HG02852 (cell line): ENCODE measurements at regions not wholly inside any gene's neighbourhood (a gene's known extent, or its start where the extent isn't known, plus 50 kb on each side); places are given as distances from the start of the nearest gene placed in this dataset.

Experiments used
- ATAC-seq: cut with Tn5 transposase; IDR thresholded peaks from one replicate; pipeline ENCODE4 v1.9.1; 2021; ENCODE audit warnings: mild to moderate bottlenecking, moderate library complexity; ENCODE audit not compliant: unreplicated experiment

DNA sequence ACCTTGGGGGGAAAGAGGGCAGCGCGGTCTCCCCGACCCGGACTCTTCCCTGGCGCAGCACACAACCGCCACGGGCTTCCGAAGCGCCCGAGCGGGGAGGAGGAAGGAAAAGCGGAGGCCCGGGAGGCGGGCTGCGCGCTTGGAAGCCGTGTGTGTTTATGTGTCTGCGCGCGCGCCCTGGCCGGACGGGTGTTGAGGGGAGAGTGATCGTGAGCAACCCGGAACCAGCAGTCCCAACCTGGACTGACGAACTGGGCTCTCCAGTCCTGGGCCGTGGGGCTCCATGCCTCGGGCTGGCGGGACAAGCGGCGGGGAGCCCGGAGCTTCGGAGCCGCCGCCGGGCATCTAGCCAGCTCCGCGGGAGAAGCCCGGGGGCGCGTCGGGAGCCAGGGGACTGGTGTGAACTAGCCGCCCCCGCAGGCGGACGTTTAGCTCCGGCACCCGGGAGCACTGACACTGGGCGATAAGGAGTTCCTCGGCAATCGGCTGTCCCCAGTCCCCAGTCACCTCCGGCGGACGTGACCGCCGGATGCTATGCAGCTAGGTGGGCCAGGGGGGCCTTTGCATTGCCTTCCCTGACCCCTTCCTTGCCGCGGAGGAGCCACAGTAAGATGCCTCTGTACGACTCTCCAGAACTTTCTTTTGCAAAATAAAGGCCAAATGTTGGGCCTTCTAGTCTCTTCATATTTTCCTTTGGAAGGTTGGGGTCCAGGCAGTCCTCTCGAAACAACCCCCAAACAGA, 74.8 kb upstream of the BCOR start:
- no peak for ATAC-seq

DNA sequence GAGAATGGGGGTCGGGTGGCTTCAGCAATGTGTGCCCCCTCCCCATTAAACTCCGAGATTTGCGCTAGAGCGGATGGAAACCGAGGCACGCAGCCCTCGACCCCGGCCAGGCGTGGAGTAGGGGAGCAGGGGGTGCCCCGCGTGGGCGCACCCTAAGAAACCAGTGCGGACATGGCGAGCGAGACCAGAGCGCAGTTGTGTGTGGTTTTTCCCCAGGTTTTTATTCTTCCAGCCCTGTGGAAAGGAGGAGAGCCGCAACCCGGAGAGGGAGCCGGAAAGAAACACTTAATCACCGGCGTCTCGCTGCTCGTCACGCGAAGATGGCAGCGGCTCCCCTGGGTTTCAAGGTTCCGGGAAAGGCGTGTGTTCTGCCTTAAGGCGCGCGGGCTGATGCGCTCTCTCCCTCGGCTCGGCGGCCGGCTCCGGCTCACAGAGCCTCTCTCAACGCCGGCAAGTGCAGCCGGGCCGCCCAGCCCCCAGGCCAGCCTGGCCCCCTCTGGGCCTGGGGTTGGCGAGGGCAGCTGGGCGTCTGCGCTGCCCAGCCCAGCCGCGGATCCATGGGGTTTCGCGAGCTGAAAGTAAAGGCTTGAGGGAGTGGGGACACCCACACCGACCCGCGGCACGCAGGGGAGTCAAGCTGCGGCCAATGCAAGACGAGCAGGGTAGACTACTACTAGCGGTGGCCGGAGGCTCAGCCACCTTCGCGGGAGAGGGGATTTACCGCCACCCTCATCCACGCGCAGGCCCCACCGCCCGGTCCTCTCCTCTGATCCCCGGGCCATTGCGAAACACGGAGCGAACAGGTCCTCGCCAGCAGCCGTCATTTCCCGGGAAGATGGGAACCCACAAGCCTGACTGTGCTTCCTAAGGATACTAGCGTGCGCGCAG, 74.0 kb upstream of the BCOR start:
- no peak for ATAC-seq

- ATAC-seq, result no peak
Measured at GRCh38 chrX:40170830-40171512, 73.2 kb upstream of the BCOR start.

DNA sequence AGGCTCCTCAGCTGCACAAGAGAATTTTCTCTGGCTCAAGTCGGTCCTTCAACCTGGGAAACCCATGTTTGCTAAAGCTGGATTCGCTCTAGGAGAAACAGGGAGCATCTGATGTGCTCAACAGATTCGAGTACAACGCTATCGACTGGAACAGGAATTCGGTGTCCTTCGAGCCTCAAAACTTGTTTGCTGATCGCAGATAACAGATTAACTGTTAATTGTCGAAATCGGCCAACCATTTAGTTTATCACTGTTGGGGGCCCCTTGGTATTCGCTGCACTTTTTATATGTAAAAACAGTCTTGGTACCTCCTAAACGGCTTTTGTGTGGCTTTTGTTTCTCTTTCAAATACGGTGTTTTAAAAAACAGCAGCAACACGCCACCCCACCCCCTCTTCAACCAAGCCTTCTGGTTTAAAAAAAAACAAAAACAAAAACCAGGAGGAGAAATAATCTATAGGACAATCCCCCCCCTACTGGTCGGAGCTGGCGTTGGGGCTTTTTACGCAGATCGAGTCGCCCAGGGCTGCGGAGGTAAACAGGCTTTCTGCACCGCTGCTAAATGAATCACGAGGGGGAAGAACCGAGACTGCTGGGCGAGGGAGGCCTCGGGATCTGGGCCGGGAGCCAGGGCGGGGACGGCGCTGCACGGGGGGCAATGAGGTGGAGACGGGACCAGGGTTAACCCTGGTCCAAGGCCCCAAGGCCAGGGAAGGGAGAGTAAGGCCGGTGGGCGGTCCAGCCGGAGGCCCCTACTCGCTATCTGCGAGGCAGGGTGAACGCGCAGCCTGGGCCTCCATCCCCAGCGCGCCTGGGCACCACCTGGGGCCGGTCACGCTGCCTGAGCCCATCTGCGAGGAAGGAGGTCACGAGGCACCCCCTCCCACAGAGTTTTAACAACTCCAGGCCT, 71.7 kb upstream of the BCOR start:
- ATAC-seq, result peak; percentile 42

DNA sequence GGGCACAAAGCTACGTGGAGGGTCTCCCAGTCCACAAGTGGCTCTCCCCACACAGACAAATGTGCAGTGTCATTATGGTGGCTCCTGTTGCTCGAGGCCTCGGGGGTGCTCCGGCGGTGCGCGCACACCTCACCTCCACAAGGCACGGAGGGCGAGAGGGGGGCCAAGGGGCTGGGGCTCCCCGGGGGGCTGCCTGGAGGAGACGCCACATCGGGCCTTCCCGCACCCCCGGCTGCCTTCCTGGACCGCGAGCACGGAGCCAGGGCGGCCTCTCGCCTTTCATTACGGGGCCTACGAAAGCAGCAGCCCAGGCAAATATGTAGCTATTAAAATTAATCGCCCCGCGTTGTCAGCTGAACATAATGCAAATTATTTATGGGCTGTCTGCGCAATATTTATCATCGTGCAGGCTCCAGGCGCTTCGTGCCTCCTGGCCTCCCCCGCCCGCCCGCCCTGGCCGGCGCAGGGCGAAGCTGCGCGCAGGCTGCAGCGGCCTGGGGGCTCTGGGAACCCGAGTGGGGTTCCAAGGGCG, 70.8 kb upstream of the BCOR start:
- ATAC-seq, result no peak

DNA sequence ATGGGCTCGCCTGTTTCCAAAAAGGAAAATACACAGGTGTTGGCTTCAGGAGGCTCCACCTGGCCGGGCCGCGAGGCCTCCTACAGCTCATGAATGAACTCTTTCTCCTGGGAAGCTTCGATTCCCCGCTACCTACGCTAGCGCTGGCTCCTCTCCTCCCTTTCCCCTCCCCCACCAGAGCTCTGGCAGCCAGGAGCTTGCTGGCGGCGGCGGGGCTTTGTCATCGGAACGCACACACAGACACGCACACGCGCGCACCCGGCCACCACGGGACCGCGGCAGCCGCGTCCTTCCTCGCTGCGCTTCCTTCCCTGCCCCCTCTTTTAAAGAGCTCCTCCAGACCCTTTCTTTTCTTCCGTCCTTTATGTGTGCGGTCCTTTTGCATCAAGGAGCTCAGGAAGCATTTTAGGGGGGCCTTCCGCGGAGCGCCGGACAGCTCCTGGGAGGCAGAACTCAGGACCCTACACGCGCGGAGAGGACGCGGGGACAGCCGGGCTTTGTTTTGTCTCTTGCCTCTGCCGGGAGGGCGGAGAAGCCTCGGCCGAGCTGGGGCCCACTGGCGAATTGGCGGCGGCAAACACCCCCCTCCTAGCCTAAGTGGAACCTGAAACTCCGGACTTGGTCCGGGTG, 70.2 kb upstream of the BCOR start:
- no peak for ATAC-seq

GRCh38 chrX:40167233-40167849, 69.6 kb upstream of the BCOR start:
- no peak for ATAC-seq

- ATAC-seq, result no peak
Measured at GRCh38 chrX:40166582-40166981, 68.8 kb upstream of the BCOR start.

DNA sequence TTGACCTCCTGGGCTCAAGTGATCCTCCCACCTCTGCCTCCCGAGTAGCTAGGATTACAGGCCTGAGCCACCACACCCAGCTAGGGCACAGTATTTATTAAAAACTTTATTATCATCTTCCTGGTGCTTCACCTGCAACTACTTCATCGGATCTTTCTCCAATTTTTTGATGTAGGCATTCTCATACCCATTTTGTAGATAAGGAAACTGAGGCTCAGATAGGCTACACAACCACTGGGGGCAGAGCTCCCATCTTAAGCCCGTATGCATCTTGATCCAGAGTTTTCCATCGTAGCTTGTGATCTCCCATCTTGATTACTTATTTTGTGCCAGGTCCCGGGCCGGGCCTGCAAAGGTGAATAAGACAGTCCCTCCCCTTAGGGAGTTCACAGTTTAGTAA, 68.1 kb upstream of the BCOR start:
- no peak for ATAC-seq

GRCh38 chrX:40165206-40165605, 67.4 kb upstream of the BCOR start:
- ATAC-seq, result no peak

GRCh38 chrX:40164751-40165150, 67.0 kb upstream of the BCOR start:
- ATAC-seq, result no peak

GRCh38 chrX:40158036-40158706, 60.4 kb upstream of the BCOR start:
- no peak for ATAC-seq

- ATAC-seq, result no peak
Measured at GRCh38 chrX:40157228-40158035, 59.7 kb upstream of the BCOR start.

- ATAC-seq, result no peak
Measured at GRCh38 chrX:40156470-40157227, 58.9 kb upstream of the BCOR start.

- ATAC-seq, result no peak
Measured at GRCh38 chrX:40155589-40156469, 58.1 kb upstream of the BCOR start.

DNA sequence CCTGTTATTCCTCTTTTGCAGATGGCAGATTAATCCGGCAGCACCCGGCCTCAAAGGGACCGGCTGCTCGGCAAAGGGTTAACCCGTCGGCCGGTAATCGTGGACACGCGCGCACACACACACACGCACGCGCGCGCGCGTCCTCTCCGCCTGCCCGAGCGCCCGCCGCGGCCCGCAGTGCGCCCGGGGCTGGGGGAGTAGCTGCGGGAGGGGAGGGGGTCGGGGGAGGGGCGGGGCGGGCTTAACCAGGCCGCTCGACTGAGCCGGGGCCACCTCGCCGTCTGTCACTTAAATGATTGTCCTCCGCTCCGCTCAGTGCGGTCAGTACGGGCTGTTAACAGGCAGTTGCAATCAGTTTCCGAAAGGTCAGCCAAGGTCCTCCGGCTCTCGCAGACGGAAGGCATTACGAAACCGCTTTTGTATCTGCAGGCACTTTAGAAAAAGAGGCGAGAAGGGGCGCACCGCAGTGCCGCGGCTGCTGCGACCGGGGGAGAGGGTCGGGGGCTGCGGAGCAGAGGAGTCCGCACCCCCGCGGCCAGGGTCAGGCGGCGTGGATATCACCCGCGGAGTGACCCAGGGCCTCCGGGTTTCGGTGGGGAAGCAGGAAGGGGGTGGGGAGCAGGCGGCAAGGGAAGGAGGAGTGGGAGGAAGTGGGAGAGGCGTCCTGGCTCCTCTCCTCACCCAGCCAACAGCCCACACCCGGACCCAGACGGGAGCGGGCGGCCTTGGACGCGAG, 57.3 kb upstream of the BCOR start:
- ATAC-seq, result no peak
